ENCODE measurements at regions not wholly inside any gene's neighbourhood (a gene's known extent, or its start where the extent isn't known, plus 50 kb on each side); places are given as distances from the start of the nearest gene placed in this dataset.

GRCh38 chr20:4592316-4593148 is 93.7 kb upstream of the PRNP start:
- no peak for TF ChIP-seq CTBP1 (IDR thresholded peaks at IDR 0.05; ENCODE audit: borderline replicate concordance)
- TF ChIP-seq FOXM1 (IDR thresholded peaks at IDR 0.05; ENCODE audit: borderline replicate concordance), result no peak
- TF ChIP-seq TARDBP (IDR thresholded peaks at IDR 0.05), result no peak
- TF ChIP-seq LEF1 (IDR thresholded peaks at IDR 0.05; ENCODE audit: borderline replicate concordance), result no peak
- TF ChIP-seq L3MBTL2 (conservative IDR thresholded peaks at IDR 0.05), result no peak
- no peak for TF ChIP-seq NFRKB (IDR thresholded peaks at IDR 0.05)
- no peak for TF ChIP-seq SP1 (IDR thresholded peaks at IDR 0.05)
- no peak for TF ChIP-seq ELF4 (IDR thresholded peaks at IDR 0.05)
- TF ChIP-seq HDGF (IDR thresholded peaks at IDR 0.05; ENCODE audit: borderline replicate concordance), result no peak
- TF ChIP-seq ARNT (IDR thresholded peaks at IDR 0.05), result no peak
- no peak for TF ChIP-seq FOXK2 (IDR thresholded peaks at IDR 0.05)
- TF ChIP-seq FOXA1 (IDR thresholded peaks at IDR 0.05), result no peak
- ChIA-PET CTCF (no interaction called here), POLR2A (no interaction called here)
- peak; percentile 85 for DNase-seq (ENCODE audit: extremely low spot score)

DNA sequence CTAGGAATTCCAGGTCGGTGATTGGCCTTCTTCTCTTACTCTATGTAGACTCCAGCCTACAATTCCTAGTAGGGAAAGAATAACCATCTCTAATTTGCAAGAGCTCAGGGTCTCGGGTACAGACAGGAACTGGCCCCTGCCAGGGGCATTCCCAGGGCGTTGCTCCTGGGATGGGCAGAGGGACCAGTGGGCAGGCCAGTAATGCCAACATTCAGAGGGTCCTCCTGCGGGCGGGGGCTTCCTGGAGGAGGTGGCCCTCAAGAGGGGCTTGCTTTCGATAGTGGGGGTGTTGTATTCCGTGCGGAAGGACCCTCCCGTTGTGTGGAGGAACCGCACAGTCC is 94.3 kb upstream of the PRNP start:
- ChIA-PET POLR2A (no interaction called here), CTCF (no interaction called here)
- TF ChIP-seq FOXM1 (IDR thresholded peaks at IDR 0.05; ENCODE audit: borderline replicate concordance), result no peak
- TF ChIP-seq NFRKB (IDR thresholded peaks at IDR 0.05), result no peak
- TF ChIP-seq FOXA1 (IDR thresholded peaks at IDR 0.05), result no peak
- no peak for TF ChIP-seq PKNOX1 (IDR thresholded peaks at IDR 0.05)
- TF ChIP-seq ARNT (IDR thresholded peaks at IDR 0.05), result no peak
- TF ChIP-seq CTBP1 (IDR thresholded peaks at IDR 0.05; ENCODE audit: borderline replicate concordance), result no peak
- no peak for TF ChIP-seq LEF1 (IDR thresholded peaks at IDR 0.05; ENCODE audit: borderline replicate concordance)
- no peak for TF ChIP-seq SP1 (IDR thresholded peaks at IDR 0.05)
- TF ChIP-seq TARDBP (IDR thresholded peaks at IDR 0.05), result no peak
- TF ChIP-seq ELF4 (IDR thresholded peaks at IDR 0.05), result no peak
- TF ChIP-seq HDGF (IDR thresholded peaks at IDR 0.05; ENCODE audit: borderline replicate concordance), result no peak
- TF ChIP-seq SUZ12 (IDR thresholded peaks at IDR 0.05), result no peak
- no peak for TF ChIP-seq L3MBTL2 (conservative IDR thresholded peaks at IDR 0.05)
- TF ChIP-seq ZNF384 (IDR thresholded peaks at IDR 0.05), result no peak
- TF ChIP-seq FOXK2 (IDR thresholded peaks at IDR 0.05), result no peak
- TF ChIP-seq BHLHE40 (IDR thresholded peaks at IDR 0.05; ENCODE audit: borderline replicate concordance), result no peak
- DNase-seq (ENCODE audit: extremely low spot score), result no peak

- no peak for TF ChIP-seq SUZ12 (IDR thresholded peaks at IDR 0.05)
- no peak for TF ChIP-seq FOXK2 (IDR thresholded peaks at IDR 0.05)
- TF ChIP-seq FOXM1 (IDR thresholded peaks at IDR 0.05; ENCODE audit: borderline replicate concordance), result no peak
- no peak for TF ChIP-seq NFRKB (IDR thresholded peaks at IDR 0.05)
- no peak for TF ChIP-seq PKNOX1 (IDR thresholded peaks at IDR 0.05)
- TF ChIP-seq FOXA1 (IDR thresholded peaks at IDR 0.05), result no peak
- no peak for TF ChIP-seq SP1 (IDR thresholded peaks at IDR 0.05)
- TF ChIP-seq CTBP1 (IDR thresholded peaks at IDR 0.05; ENCODE audit: borderline replicate concordance), result no peak
- TF ChIP-seq LEF1 (IDR thresholded peaks at IDR 0.05; ENCODE audit: borderline replicate concordance), result no peak
- TF ChIP-seq ZNF384 (IDR thresholded peaks at IDR 0.05), result no peak
- TF ChIP-seq L3MBTL2 (conservative IDR thresholded peaks at IDR 0.05), result no peak
- no peak for TF ChIP-seq BHLHE40 (IDR thresholded peaks at IDR 0.05; ENCODE audit: borderline replicate concordance)
- no peak for TF ChIP-seq ELF4 (IDR thresholded peaks at IDR 0.05)
- TF ChIP-seq ARNT (IDR thresholded peaks at IDR 0.05), result no peak
- no peak for TF ChIP-seq HDGF (IDR thresholded peaks at IDR 0.05; ENCODE audit: borderline replicate concordance)
- no peak for TF ChIP-seq TARDBP (IDR thresholded peaks at IDR 0.05)
- POLR2A ChIA-PET, result no interaction called here
- DNase-seq (ENCODE audit: extremely low spot score), result no peak
- CTCF ChIA-PET, result no interaction called here
These were observed 100.5 kb upstream of the PRNP start for GRCh38 chr20:4585758-4586157.

DNA sequence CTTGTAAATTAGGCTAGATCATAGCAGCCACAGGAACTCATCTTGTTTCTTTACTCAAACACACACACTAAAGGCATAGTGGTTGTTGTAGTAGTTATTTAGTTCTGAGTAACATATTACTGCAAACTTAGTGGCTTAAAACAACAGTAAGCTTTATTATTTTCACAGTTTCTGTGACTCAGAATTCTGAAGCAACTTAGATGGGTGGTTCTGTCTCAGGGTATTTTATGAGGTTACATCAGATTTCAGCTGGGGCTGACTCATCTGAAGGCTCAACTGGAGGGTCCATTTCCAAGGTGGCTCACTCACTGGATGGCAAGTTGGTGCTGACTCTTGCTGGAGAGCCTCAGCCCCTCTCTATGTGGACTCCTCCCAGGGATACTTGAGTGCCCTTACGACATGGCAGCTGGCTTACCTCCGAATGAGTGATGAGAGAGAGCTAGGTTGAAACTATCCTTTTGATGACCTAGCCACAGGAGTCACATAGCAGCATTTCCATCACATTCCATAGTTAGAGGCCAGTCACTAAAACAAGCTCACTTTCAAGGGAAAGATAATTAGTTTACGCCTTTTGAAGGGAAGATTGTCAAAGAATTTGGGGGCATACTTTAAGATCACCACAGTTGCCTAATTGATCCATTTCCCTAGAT is 101.0 kb upstream of the PRNP start:
- POLR2A ChIA-PET, result no interaction called here
- DNase-seq (ENCODE audit: extremely low spot score), result no peak

GRCh38 chr20:4584510-4584909 is 101.7 kb upstream of the PRNP start:
- no peak for DNase-seq (ENCODE audit: extremely low spot score)
- TF ChIP-seq PKNOX1 (IDR thresholded peaks at IDR 0.05), result no peak
- TF ChIP-seq FOXM1 (IDR thresholded peaks at IDR 0.05; ENCODE audit: borderline replicate concordance), result no peak
- TF ChIP-seq ZNF384 (IDR thresholded peaks at IDR 0.05), result no peak
- no peak for TF ChIP-seq TARDBP (IDR thresholded peaks at IDR 0.05)
- no peak for TF ChIP-seq HDGF (IDR thresholded peaks at IDR 0.05; ENCODE audit: borderline replicate concordance)
- no peak for TF ChIP-seq SUZ12 (IDR thresholded peaks at IDR 0.05)
- no peak for TF ChIP-seq ELF4 (IDR thresholded peaks at IDR 0.05)
- TF ChIP-seq BHLHE40 (IDR thresholded peaks at IDR 0.05; ENCODE audit: borderline replicate concordance), result no peak
- TF ChIP-seq L3MBTL2 (conservative IDR thresholded peaks at IDR 0.05), result no peak
- no peak for TF ChIP-seq LEF1 (IDR thresholded peaks at IDR 0.05; ENCODE audit: borderline replicate concordance)
- TF ChIP-seq FOXK2 (IDR thresholded peaks at IDR 0.05), result no peak
- no peak for TF ChIP-seq ARNT (IDR thresholded peaks at IDR 0.05)
- TF ChIP-seq FOXA1 (IDR thresholded peaks at IDR 0.05), result no peak
- TF ChIP-seq SP1 (IDR thresholded peaks at IDR 0.05), result no peak
- TF ChIP-seq CTBP1 (IDR thresholded peaks at IDR 0.05; ENCODE audit: borderline replicate concordance), result no peak
- no peak for TF ChIP-seq NFRKB (IDR thresholded peaks at IDR 0.05)
- POLR2A ChIA-PET, result no interaction called here
- CTCF ChIA-PET, result no interaction called here

More for the DNA sequence above, 101.0 kb upstream of the PRNP start:
- TF ChIP-seq CTBP1 (IDR thresholded peaks at IDR 0.05; ENCODE audit: borderline replicate concordance), result no peak
- TF ChIP-seq ARNT (IDR thresholded peaks at IDR 0.05), result no peak
- TF ChIP-seq FOXA1 (IDR thresholded peaks at IDR 0.05), result no peak
- TF ChIP-seq PKNOX1 (IDR thresholded peaks at IDR 0.05), result no peak
- no peak for TF ChIP-seq TARDBP (IDR thresholded peaks at IDR 0.05)
- TF ChIP-seq ELF4 (IDR thresholded peaks at IDR 0.05), result no peak
- TF ChIP-seq SP1 (IDR thresholded peaks at IDR 0.05), result no peak
- no peak for TF ChIP-seq L3MBTL2 (conservative IDR thresholded peaks at IDR 0.05)
- TF ChIP-seq SUZ12 (IDR thresholded peaks at IDR 0.05), result no peak
- TF ChIP-seq FOXM1 (IDR thresholded peaks at IDR 0.05; ENCODE audit: borderline replicate concordance), result no peak
- no peak for TF ChIP-seq ZNF384 (IDR thresholded peaks at IDR 0.05)
- TF ChIP-seq NFRKB (IDR thresholded peaks at IDR 0.05), result no peak
- CTCF ChIA-PET, result no interaction called here
